ENCODE measurements at regions not wholly inside any gene's neighbourhood (a gene's known extent, or its start where the extent isn't known, plus 50 kb on each side); places are given as distances from the start of the nearest gene placed in this dataset.

DNA sequence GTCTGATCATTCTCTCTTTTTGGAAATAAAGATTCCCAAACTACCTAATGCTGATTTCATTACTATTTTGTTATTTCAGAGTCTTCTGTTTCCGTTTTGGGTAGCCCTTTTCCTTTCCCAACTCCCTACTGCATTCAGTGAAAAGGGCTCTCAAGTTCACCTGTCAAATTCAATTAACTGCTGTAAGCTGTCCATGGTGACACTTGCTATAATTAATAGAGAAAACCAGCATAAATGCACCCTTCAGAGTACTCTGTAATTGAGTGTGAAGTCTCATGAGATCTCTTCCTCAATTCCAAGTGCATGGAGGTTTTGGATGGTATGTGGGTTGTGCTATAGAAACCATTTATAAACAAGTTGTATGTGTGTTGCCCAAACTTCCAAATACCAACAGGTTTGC lies 187.2 kb downstream of the RPL10L start (continued):
- TF ChIP-seq POU6F1 (CRISPR knock-in tag; IDR thresholded peaks at IDR 0.05; ENCODE audit: borderline replicate concordance, low read depth) (no peak), BACH2 (CRISPR knock-in tag; IDR thresholded peaks at IDR 0.05; ENCODE audit: borderline replicate concordance) (no peak), ARNTL (CRISPR knock-in tag; IDR thresholded peaks at IDR 0.05; ENCODE audit: borderline replicate concordance, low read depth) (no peak), RARB (CRISPR knock-in tag; IDR thresholded peaks at IDR 0.05) (no peak), OSR1 (CRISPR knock-in tag; IDR thresholded peaks at IDR 0.05) (no peak)

- TF ChIP-seq ARNTL (CRISPR knock-in tag; IDR thresholded peaks at IDR 0.05; ENCODE audit: borderline replicate concordance, low read depth) (no peak), SNAI2 (CRISPR knock-in tag; IDR thresholded peaks at IDR 0.05) (no peak), POU6F1 (CRISPR knock-in tag; IDR thresholded peaks at IDR 0.05; ENCODE audit: borderline replicate concordance, low read depth) (no peak), ZFP30 (CRISPR knock-in tag; IDR thresholded peaks at IDR 0.05) (no peak), TSHZ2 (CRISPR knock-in tag; IDR thresholded peaks at IDR 0.05) (no peak), GLIS3 (CRISPR knock-in tag; IDR thresholded peaks at IDR 0.05) (no peak), TOX (CRISPR knock-in tag; IDR thresholded peaks at IDR 0.05; ENCODE audit: borderline replicate concordance) (no peak), OSR1 (CRISPR knock-in tag; IDR thresholded peaks at IDR 0.05) (no peak), ZNF8 (CRISPR knock-in tag; IDR thresholded peaks at IDR 0.05) (no peak), CREB5 (CRISPR knock-in tag; IDR thresholded peaks at IDR 0.05; ENCODE audit: low read depth) (no peak), CSRNP3 (CRISPR knock-in tag; IDR thresholded peaks at IDR 0.05) (no peak), ESRRG (CRISPR knock-in tag; IDR thresholded peaks at IDR 0.05) (no peak), CSDC2 (CRISPR knock-in tag; IDR thresholded peaks at IDR 0.05) (no peak), TCF4 (CRISPR knock-in tag; IDR thresholded peaks at IDR 0.05; ENCODE audit: borderline replicate concordance) (no peak), BACH2 (CRISPR knock-in tag; IDR thresholded peaks at IDR 0.05; ENCODE audit: borderline replicate concordance) (no peak), ISL1 (CRISPR knock-in tag; IDR thresholded peaks at IDR 0.05) (no peak), ZFP3 (CRISPR knock-in tag; IDR thresholded peaks at IDR 0.05) (no peak), ZNF70 (CRISPR knock-in tag; IDR thresholded peaks at IDR 0.05) (no peak), RARB (CRISPR knock-in tag; IDR thresholded peaks at IDR 0.05) (no peak)
- TF ChIP-seq, protein P1, sequence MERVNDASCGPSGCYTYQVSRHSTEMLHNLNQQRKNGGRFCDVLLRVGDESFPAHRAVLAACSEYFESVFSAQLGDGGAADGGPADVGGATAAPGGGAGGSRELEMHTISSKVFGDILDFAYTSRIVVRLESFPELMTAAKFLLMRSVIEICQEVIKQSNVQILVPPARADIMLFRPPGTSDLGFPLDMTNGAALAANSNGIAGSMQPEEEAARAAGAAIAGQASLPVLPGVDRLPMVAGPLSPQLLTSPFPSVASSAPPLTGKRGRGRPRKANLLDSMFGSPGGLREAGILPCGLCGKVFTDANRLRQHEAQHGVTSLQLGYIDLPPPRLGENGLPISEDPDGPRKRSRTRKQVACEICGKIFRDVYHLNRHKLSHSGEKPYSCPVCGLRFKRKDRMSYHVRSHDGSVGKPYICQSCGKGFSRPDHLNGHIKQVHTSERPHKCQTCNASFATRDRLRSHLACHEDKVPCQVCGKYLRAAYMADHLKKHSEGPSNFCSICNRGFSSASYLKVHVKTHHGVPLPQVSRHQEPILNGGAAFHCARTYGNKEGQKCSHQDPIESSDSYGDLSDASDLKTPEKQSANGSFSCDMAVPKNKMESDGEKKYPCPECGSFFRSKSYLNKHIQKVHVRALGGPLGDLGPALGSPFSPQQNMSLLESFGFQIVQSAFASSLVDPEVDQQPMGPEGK (CRISPR knock-in tag; IDR thresholded peaks at IDR 0.05; ENCODE audit: borderline replicate concordance) = no peak
Observed at GRCh38 chr14:46451800-46452199, 199.8 kb downstream of the RPL10L start.

More at GRCh38 chr14:46451800-46452199, 199.8 kb downstream of the RPL10L start:
- no peak for ATAC-seq

Data from SK-N-SH treated with all-trans-retinoic acid at 6 μM for 48 hours (cell line).